ENCODE measurements at regions not wholly inside any gene's neighbourhood (a gene's known extent, or its start where the extent isn't known, plus 50 kb on each side); places are given as distances from the start of the nearest gene placed in this dataset.

GRCh38 chr15:93438310-93438709 lies 349.3 kb upstream of the RGMA start:
- Histone ChIP-seq H3K4me1 (ENCODE audit: control insufficient read depth in 1 of 2, low read depth in 2 of 2) (no peaks in the 10 kb centered on the region), H3K9me3 (no peaks in the 10 kb centered on the region), H3K36me3 (no peaks in the 10 kb centered on the region), H3K27me3 (replicated peaks; ENCODE audit: insufficient read depth) (no peaks in the 10 kb centered on the region), H3K27ac (no peak overlapping the region), H3K4me3 (no peak overlapping the region)
- ATAC-seq (ENCODE audit: insufficient number of reproducible peaks, low FRiP score, low read depth) (no peak), DNase-seq (ENCODE audit: low spot score) (no peak)
- no peak for TF ChIP-seq CTCF (IDR thresholded peaks at IDR 0.05)

- no peak for TF ChIP-seq CTCF (IDR thresholded peaks at IDR 0.05)
- ATAC-seq (ENCODE audit: insufficient number of reproducible peaks, low FRiP score, low read depth), result no peak
- H3K36me3 ChIP-seq, result no peaks in the 10 kb centered on the region
- no peaks in the 10 kb centered on the region for H3K9me3 ChIP-seq
- no peak for DNase-seq (ENCODE audit: low spot score)
- no peak overlapping the region for H3K27ac ChIP-seq
- no peaks in the 10 kb centered on the region for H3K27me3 ChIP-seq (replicated peaks; ENCODE audit: insufficient read depth)
- H3K4me1 ChIP-seq (ENCODE audit: control insufficient read depth in 1 of 2, low read depth in 2 of 2), result peaks cover 0 to 5% of the 10 kb centered on the region in 2 donors
- H3K4me3 ChIP-seq, result no peak overlapping the region
Measured at GRCh38 chr15:93432474-93432873, 343.5 kb upstream of the RGMA start.

GRCh38 chr15:93428807-93429351 lies 339.9 kb upstream of the RGMA start:
- DNase-seq (ENCODE audit: low spot score) (no peak), ATAC-seq (ENCODE audit: insufficient number of reproducible peaks, low FRiP score, low read depth) (no peak)
- Histone ChIP-seq H3K4me3 (no peak overlapping the region), H3K36me3 (no peaks in the 10 kb centered on the region), H3K4me1 (ENCODE audit: control insufficient read depth in 1 of 2, low read depth in 2 of 2) (peaks cover 0 to 5% of the 10 kb centered on the region in 2 donors), H3K27me3 (replicated peaks; ENCODE audit: insufficient read depth) (no peaks in the 10 kb centered on the region), H3K9me3 (no peaks in the 10 kb centered on the region), H3K27ac (no peak overlapping the region)
- no peak for TF ChIP-seq CTCF (IDR thresholded peaks at IDR 0.05)

GRCh38 chr15:93428150-93428549 lies 339.1 kb upstream of the RGMA start:
- no peak for DNase-seq (ENCODE audit: low spot score)
- Histone ChIP-seq H3K4me1 (ENCODE audit: control insufficient read depth in 1 of 2, low read depth in 2 of 2) (peaks cover 0 to 5% of the 10 kb centered on the region in 2 donors), H3K27me3 (replicated peaks; ENCODE audit: insufficient read depth) (no peaks in the 10 kb centered on the region), H3K36me3 (no peaks in the 10 kb centered on the region), H3K27ac (no peak overlapping the region), H3K4me3 (no peak overlapping the region), H3K9me3 (no peaks in the 10 kb centered on the region)
- no peak for ATAC-seq (ENCODE audit: insufficient number of reproducible peaks, low FRiP score, low read depth)
- no peak for TF ChIP-seq CTCF (IDR thresholded peaks at IDR 0.05)

- peaks cover 0 to 5% of the 10 kb centered on the region in 2 donors for H3K4me1 ChIP-seq (ENCODE audit: control insufficient read depth in 1 of 2, low read depth in 2 of 2)
- H3K27ac ChIP-seq, result no peak overlapping the region
- H3K27me3 ChIP-seq (replicated peaks; ENCODE audit: insufficient read depth), result no peaks in the 10 kb centered on the region
- DNase-seq (ENCODE audit: low spot score) (no peak), ATAC-seq (ENCODE audit: insufficient number of reproducible peaks, low FRiP score, low read depth) (no peak)
- TF ChIP-seq CTCF (IDR thresholded peaks at IDR 0.05), result no peak
- H3K9me3 ChIP-seq, result no peaks in the 10 kb centered on the region
- H3K4me3 ChIP-seq, result no peak overlapping the region
- no peaks in the 10 kb centered on the region for H3K36me3 ChIP-seq
Measured at GRCh38 chr15:93424131-93424530, 335.1 kb upstream of the RGMA start.
